IPS DF 4.7 (cell line): ENCODE measurements at regions not wholly inside any gene's neighbourhood (a gene's known extent, or its start where the extent isn't known, plus 50 kb on each side); places are given as distances from the start of the nearest gene placed in this dataset.

ENCODE experiments used
- DNase-seq: peaks from one replicate; pipeline ENCODE4 v3.0.0-alpha.2; 2013; ENCODE audit warnings: low spot score; ENCODE audit errors: extremely low read depth

GRCh38 chr1:217004776-217005436, 281.7 kb upstream of the ESRRG start:
- DNase-seq = no peak

DNA sequence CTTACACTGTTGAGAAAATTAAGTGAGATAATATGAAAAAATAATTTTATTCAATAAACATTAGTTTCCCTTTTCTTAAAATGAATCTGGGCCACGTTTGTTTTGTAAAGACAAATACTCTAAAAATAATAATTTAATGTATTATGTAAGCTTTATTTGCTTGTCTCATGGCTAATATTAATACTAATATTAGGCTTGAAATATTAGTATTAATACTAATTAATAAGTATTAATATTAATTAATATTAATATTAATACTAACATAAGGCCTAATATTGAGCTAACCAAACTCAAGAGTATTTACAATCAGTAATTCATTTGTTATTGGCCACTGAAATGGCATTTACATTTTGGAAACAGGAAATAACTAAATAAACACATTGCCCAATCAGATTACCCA, 280.1 kb upstream of the ESRRG start:
- DNase-seq = no peak

GRCh38 chr1:216997831-216998230, 274.6 kb upstream of the ESRRG start:
- DNase-seq = no peak

DNA sequence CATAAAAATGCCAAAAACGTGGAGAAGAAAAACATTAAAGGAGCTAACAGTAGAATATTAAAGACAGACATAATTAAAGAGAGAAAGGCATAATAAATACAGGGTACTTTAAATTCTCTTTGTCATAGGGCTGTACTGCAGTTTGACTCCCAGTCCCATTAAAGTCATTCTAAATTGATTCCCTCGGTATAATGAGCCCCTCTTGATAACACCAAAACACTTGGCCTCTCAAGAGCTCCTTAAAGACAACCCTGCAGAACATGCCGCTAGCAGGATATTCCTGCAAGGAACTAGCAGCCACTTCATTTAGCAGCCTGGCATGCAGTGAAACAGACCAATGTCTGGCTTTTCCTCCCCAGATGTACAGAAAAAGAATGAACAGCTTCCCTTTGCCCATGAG, 273.8 kb upstream of the ESRRG start:
- no peak for DNase-seq

DNA sequence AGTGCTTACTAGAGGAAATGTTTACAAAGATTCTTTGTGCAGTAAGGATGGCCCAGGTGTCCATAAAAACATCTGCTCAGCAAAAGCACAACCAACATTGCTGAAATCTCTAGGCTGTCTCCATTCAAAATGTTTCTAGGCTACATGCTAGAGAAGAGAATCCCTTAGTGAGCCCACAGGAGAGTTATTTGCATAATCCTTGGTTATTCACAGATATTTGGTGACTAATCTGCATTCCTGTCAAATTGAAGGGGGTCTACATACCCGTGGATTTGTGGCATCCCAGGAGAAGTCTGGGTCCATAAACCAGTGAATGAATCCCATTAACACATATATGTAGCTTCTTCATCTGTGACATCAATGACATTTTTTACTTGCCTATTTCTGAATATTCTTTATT, 261.3 kb upstream of the ESRRG start:
- no peak for DNase-seq

- no peak for DNase-seq
These were observed 260.6 kb upstream of the ESRRG start for GRCh38 chr1:216983823-216984222.

GRCh38 chr1:216961516-216961915, 238.3 kb upstream of the ESRRG start:
- no peak for DNase-seq

DNA sequence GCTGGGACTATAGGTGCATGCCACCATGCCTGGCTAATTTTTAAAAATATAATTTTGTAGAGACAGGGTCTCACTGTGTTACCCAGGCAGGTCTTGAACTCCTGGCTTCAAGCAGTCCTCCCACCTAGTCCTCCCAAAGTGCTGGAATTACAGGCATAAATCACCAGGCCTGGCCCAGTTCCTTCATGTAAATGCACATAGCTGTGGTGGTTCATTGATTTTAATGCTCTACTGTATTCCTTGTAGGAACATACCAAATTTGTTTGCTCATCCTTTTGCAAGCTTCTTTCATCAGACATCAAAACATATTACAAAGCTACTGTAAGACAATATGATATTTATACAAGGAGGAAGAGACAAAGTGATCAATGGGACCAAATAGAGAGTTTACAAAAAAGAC, 237.5 kb upstream of the ESRRG start:
- no peak for DNase-seq

DNA sequence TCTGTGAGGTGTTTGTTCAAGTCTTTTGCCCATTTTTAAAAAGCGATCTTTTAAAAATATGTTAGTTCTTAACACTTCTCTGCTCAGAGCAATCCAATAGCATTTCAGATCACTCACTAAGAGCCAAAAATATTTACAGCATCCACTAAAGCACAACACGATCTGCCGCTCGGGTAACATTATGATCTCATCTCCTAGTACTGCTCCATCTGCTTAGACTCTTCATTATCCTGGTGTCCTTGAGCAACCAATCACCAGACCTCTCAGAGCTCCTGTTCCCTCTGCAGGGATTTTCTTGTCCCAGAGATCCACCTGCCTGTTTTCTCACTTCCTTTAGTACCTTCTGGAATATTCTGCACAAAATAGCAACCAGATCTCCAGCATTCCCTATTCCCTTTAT, 235.3 kb upstream of the ESRRG start:
- no peak for DNase-seq

DNA sequence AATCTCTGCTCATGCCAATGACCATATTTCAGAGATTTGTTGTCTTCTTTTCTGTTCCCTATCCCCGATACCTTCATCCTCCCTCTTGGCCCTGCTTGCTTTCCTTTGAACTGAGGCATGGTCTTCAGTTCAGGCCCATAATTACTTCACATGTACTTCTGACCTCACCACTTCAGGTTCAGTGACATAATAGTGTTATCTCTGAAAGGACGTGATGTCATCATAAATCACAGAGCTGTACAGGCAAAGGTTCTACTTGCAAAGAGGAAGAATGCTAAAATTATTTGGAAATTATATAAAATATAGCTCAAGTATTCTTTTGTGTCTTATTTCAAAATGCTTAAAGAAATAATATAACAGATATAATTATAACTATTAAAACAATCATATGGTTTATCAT, 230.3 kb upstream of the ESRRG start:
- DNase-seq = no peak

DNA sequence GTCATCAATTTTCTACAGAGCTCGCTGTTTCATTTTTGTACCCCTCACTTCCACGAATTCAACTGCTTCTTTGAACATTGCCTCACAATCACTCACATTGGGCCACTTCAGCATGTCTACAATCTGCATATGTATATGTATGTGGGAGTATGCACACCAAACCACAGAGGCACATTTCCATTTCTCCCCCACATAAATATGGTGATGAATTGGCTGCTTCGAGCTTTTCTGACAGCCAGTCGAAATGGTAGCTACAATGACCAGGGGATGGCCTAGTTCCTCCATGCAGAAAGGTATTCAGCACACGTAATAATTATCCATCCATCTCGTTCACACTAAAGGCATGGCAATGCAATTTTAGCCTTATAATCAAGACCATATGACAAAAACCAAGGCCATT, 229.6 kb upstream of the ESRRG start:
- DNase-seq = no peak

DNA sequence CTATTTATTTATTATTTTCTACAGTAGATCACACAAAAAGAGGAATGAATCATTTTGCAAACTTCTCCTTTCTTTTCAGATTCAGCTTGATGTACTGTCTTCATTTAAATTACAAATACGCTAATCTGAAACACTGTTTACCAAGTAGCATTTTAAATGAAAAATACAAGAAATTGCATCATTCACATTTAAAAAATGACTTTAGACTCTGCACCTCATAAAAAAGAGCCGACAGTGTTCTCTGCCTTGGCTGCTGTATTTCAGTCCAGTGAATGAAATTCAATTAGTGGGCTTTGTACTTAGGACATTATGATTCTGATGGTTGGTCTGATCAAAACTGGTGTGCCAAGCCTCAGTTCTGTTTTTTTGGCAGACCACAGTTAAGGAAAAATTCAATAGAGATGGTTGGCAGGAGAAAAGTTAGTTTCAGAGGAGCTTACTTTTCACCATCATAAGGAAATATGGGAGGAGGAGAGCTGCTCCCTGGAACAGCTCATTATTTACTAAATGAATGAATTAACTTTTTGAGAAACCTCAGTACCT, 222.4 kb upstream of the ESRRG start:
- no peak for DNase-seq

GRCh38 chr1:216944864-216945510, 221.8 kb upstream of the ESRRG start:
- DNase-seq = no peak

- no peak for DNase-seq
These were observed 214.3 kb upstream of the ESRRG start for GRCh38 chr1:216937491-216937890.

GRCh38 chr1:216936779-216937178, 213.6 kb upstream of the ESRRG start:
- no peak for DNase-seq

DNA sequence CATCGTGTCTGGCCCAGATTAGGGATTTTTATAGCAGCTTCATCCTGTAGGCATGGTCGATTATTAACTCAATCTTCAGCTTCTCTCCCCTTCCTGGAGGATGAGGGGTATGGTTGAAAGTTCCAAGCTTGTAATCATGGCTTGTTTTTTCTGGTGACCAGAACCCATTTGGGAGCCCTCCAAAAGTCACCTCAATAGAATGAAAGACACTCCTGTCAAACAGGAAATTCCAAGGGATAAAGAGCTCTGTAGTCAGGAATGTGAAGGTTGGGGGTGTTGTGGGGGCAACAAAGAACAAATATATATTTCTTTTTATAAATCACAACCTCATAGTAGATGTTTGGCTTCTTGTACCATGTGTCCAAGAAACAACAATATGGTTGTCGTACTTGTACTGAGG, 212.7 kb upstream of the ESRRG start:
- no peak for DNase-seq

DNA sequence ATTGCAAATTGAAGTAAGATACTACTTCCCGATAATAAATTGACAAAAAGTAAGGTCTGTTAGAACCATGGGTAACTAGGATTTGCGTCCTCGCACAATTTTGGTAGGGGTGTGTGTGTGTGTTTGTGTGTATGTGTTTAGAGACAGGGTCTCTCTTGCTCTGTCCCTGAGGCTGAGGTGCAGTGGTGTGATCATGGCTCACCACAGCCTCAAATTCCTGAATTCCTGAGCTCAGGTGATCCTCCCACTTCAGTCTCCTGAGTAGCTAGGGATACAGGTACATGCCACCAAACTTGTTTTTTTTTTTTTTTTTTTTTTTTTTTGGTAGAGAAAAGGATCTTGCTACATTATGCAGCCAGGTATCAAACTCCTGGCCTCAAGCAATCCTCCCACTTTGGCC, 209.2 kb upstream of the ESRRG start:
- DNase-seq = no peak

- DNase-seq = no peak
These were observed 206.8 kb upstream of the ESRRG start for GRCh38 chr1:216929870-216930582.

GRCh38 chr1:216927633-216928032, 204.4 kb upstream of the ESRRG start:
- no peak for DNase-seq

- no peak for DNase-seq
These were observed 203.7 kb upstream of the ESRRG start for GRCh38 chr1:216926720-216927510.

- no peak for DNase-seq
These were observed 202.9 kb upstream of the ESRRG start for GRCh38 chr1:216925962-216926625.
